CD4-positive, CD25-positive, alpha-beta regulatory T cell (primary cell): ENCODE measurements at regions not wholly inside any gene's neighbourhood (a gene's known extent, or its start where the extent isn't known, plus 50 kb on each side); places are given as distances from the start of the nearest gene placed in this dataset.
"Not testable (repeated sequence)": the region's sequence is repeated elsewhere in the genome, so short reads cannot be mapped to it uniquely, and the experiment has no call there.

Experiments used
- ATAC-seq, 2 donors: fragments of 150-1000 bp; cut with Tn5 transposase; one replicate each; pipeline ENCODE4 v1.10.0; 2021; ENCODE audit warnings: low read depth in 2 of 2, moderate number of reproducible peaks in 2 of 2, moderate library complexity in 1 of 2
- DNase-seq, 3 donors: peaks; one replicate each; pipeline versions ENCODE4 v3.0.0 to v3.0.0-alpha.2; 2012 to 2022; ENCODE audit warnings: mixed read lengths in 1 of 3
- H3K27ac ChIP-seq: one replicate; pipeline ENCODE4 v1.7.0; 2013; ENCODE audit warnings: mild to moderate bottlenecking, low read length; ENCODE audit not compliant: insufficient read depth, poor library complexity, severe bottlenecking
- H3K27me3 ChIP-seq: one replicate; pipeline ENCODE4 v1.7.0; 2013; ENCODE audit warnings: low read length; ENCODE audit not compliant: control insufficient read depth, insufficient read depth
- H3K36me3 ChIP-seq: one replicate; pipeline ENCODE4 v1.7.0; 2013; ENCODE audit warnings: mild to moderate bottlenecking, low read length, moderate library complexity; ENCODE audit not compliant: control insufficient read depth, insufficient read depth
- H3K4me1 ChIP-seq: 2 replicates; pipeline ENCODE4 v1.7.0; 2013; ENCODE audit warnings: mild to moderate bottlenecking, low read length; ENCODE audit not compliant: insufficient read depth, control insufficient read depth, poor library complexity, severe bottlenecking
- H3K4me3 ChIP-seq: one replicate; pipeline ENCODE4 v1.7.0; 2013; ENCODE audit warnings: low read depth, mild to moderate bottlenecking, low read length, moderate library complexity
- H3K9me3 ChIP-seq, 2 experiments: 1 replicate in 1 of 2; 2 replicates in 1 of 2; pipeline ENCODE4 v1.7.0; 2013; ENCODE audit warnings: low read length in 2 of 2, mild to moderate bottlenecking in 1 of 2, moderate library complexity in 1 of 2; ENCODE audit not compliant: control insufficient read depth in 2 of 2
- H3K27ac Mint-ChIP-seq, 3 donors: one replicate each; pipeline ENCODE4 v1.8.0; 2020 to 2022; ENCODE audit warnings: mild to moderate bottlenecking in 3 of 3, mixed read lengths in 3 of 3, moderate library complexity in 2 of 3
- H3K27me3 Mint-ChIP-seq: one replicate; pipeline ENCODE4 v1.8.0; 2022; ENCODE audit warnings: mild to moderate bottlenecking, mixed read lengths
- H3K36me3 Mint-ChIP-seq: one replicate; pipeline ENCODE4 v1.8.0; 2020; ENCODE audit warnings: mixed read lengths
- H3K4me1 Mint-ChIP-seq, 4 donors: one replicate each; pipeline ENCODE4 v1.8.0; 2020 to 2022; ENCODE audit warnings: mixed read lengths in 4 of 4, mild to moderate bottlenecking in 1 of 4
- H3K4me3 Mint-ChIP-seq, 4 donors: one replicate each; pipeline ENCODE4 v1.8.0; 2020 to 2022; ENCODE audit warnings: mild to moderate bottlenecking in 4 of 4, mixed read lengths in 4 of 4, moderate library complexity in 3 of 4
- H3K9me3 Mint-ChIP-seq, 7 donors: one replicate each; pipeline ENCODE4 v1.8.0; 2020 to 2022; ENCODE audit warnings: mixed read lengths in 7 of 7, mild to moderate bottlenecking in 3 of 7, moderate library complexity in 2 of 7

DNA sequence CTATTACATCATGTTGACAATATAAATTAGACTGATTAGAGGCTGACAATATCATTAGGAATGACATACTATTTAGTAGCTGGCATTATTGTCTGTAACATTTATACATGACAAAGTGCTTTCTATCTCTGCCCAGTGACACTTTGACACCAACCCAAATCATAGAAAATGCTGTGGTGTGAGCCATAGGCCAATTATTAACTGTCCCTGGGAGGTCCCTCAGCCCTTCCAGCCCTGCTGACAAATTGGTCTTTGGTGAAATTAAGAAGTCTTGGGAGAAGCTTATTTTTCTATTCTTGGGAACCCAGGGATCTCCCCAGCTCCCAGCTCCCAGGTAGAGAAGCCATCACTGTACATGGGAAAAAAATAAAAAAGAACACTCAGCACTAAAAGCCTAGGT lies 179.6 kb downstream of the AIPL1 start:
- H3K4me3 Mint-ChIP-seq: no peak overlapping the region
- no peaks in the 10 kb centered on the region for H3K4me1 ChIP-seq
- no peaks in the 10 kb centered on the region for H3K4me1 Mint-ChIP-seq
- peaks cover 24% of the 10 kb centered on the region for H3K27me3 Mint-ChIP-seq
- no peaks in the 10 kb centered on the region for H3K9me3 ChIP-seq
- DNase-seq (no peak), ATAC-seq (no peak)
- H3K36me3 Mint-ChIP-seq: no peaks in the 10 kb centered on the region
- no peaks in the 10 kb centered on the region for H3K27me3 ChIP-seq
- H3K27ac Mint-ChIP-seq: no peak overlapping the region
- H3K4me3 ChIP-seq: no peak overlapping the region
- no peaks in the 10 kb centered on the region for H3K36me3 ChIP-seq
- peaks cover 0 to 2% (median 0%) of the 10 kb centered on the region in 7 donors for H3K9me3 Mint-ChIP-seq
- no peak overlapping the region for H3K27ac ChIP-seq

- peaks cover 0 to 2% (median 0%) of the 10 kb centered on the region in 7 donors for H3K9me3 Mint-ChIP-seq
- H3K27me3 ChIP-seq: no peaks in the 10 kb centered on the region
- no peak for ATAC-seq
- H3K36me3 ChIP-seq: no peaks in the 10 kb centered on the region
- no peaks in the 10 kb centered on the region for H3K4me1 ChIP-seq
- no peak overlapping the region for H3K27ac Mint-ChIP-seq
- H3K4me3 ChIP-seq: no peak overlapping the region
- H3K4me1 Mint-ChIP-seq: no peaks in the 10 kb centered on the region
- H3K27ac ChIP-seq: no peak overlapping the region
- H3K36me3 Mint-ChIP-seq: no peaks in the 10 kb centered on the region
- peaks cover 20% of the 10 kb centered on the region for H3K27me3 Mint-ChIP-seq
- no peaks in the 10 kb centered on the region for H3K9me3 ChIP-seq
- no peak for DNase-seq
- no peak overlapping the region for H3K4me3 Mint-ChIP-seq
Observed at GRCh38 chr17:6254036-6254435, 180.9 kb downstream of the AIPL1 start.

- not testable (repeated sequence) for H3K27ac Mint-ChIP-seq, H3K4me1 ChIP-seq, H3K27ac ChIP-seq, H3K36me3 ChIP-seq, H3K9me3 Mint-ChIP-seq, ATAC-seq, H3K27me3 ChIP-seq, H3K36me3 Mint-ChIP-seq, H3K4me3 ChIP-seq, H3K9me3 ChIP-seq, DNase-seq, H3K4me1 Mint-ChIP-seq, H3K4me3 Mint-ChIP-seq
- peaks cover 14% of the 10 kb centered on the region for H3K27me3 Mint-ChIP-seq
Observed at GRCh38 chr17:6251640-6252039, 181.5 kb downstream of the WSCD1 start.

GRCh38 chr17:6249732-6250131 lies 179.6 kb downstream of the WSCD1 start:
- H3K27ac ChIP-seq: no peak overlapping the region
- no peaks in the 10 kb centered on the region for H3K36me3 ChIP-seq
- DNase-seq (no peak), ATAC-seq (no peak)
- Mint-ChIP-seq H3K9me3 (peaks cover 0 to 1% (median 0%) of the 10 kb centered on the region in 7 donors), H3K36me3 (no peaks in the 10 kb centered on the region), H3K4me1 (no peaks in the 10 kb centered on the region), H3K27ac (no peak overlapping the region), H3K4me3 (no peak overlapping the region), H3K27me3 (peaks cover 4% of the 10 kb centered on the region)
- H3K27me3 ChIP-seq: no peaks in the 10 kb centered on the region
- H3K4me1 ChIP-seq: no peaks in the 10 kb centered on the region
- H3K4me3 ChIP-seq: no peak overlapping the region
- no peaks in the 10 kb centered on the region for H3K9me3 ChIP-seq

DNA sequence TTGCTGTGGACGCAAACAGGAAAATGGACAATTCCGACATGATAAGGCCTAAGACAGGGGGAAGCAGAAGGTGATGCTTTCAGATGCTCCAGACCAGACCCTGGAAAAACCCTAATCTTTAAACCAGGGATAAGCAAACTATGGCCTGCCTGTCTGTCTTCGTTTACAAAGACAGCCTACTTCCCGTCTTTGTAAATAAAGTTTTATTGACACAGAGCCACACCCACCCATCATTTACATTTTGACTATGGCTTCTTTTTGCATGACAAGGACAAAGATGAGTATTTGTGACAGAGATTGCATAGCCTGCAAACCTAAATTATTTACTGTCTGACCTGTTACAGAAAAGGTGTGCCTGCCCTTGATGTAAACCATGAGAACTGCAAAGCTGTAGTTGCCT lies 177.9 kb downstream of the WSCD1 start:
- Histone ChIP-seq H3K27ac (no peak overlapping the region), H3K4me1 (no peaks in the 10 kb centered on the region), H3K4me3 (no peak overlapping the region), H3K9me3 (no peaks in the 10 kb centered on the region), H3K36me3 (no peaks in the 10 kb centered on the region), H3K27me3 (no peaks in the 10 kb centered on the region)
- Mint-ChIP-seq H3K4me3 (no peak overlapping the region), H3K9me3 (peaks cover 0 to 1% (median 0%) of the 10 kb centered on the region in 7 donors), H3K27ac (no peak overlapping the region), H3K36me3 (no peaks in the 10 kb centered on the region), H3K4me1 (no peaks in the 10 kb centered on the region), H3K27me3 (peaks cover 4% of the 10 kb centered on the region)
- DNase-seq (no peak), ATAC-seq (no peak)

GRCh38 chr17:6245301-6246177 lies 175.4 kb downstream of the WSCD1 start:
- Histone ChIP-seq H3K27ac (no peak overlapping the region), H3K36me3 (no peaks in the 10 kb centered on the region), H3K4me1 (no peaks in the 10 kb centered on the region), H3K4me3 (no peak overlapping the region), H3K9me3 (no peaks in the 10 kb centered on the region), H3K27me3 (no peaks in the 10 kb centered on the region)
- no peak overlapping the region for H3K4me3 Mint-ChIP-seq
- no peaks in the 10 kb centered on the region for H3K36me3 Mint-ChIP-seq
- DNase-seq (no peak), ATAC-seq (no peak)
- no peaks in the 10 kb centered on the region for H3K9me3 Mint-ChIP-seq
- peaks cover 11% of the 10 kb centered on the region for H3K27me3 Mint-ChIP-seq
- no peaks in the 10 kb centered on the region for H3K4me1 Mint-ChIP-seq
- H3K27ac Mint-ChIP-seq: no peak overlapping the region

- Mint-ChIP-seq H3K27ac (no peak overlapping the region), H3K36me3 (no peaks in the 10 kb centered on the region), H3K27me3 (peaks cover 12% of the 10 kb centered on the region), H3K9me3 (no peaks in the 10 kb centered on the region), H3K4me1 (no peaks in the 10 kb centered on the region), H3K4me3 (no peak overlapping the region)
- no peak overlapping the region for H3K27ac ChIP-seq
- H3K4me3 ChIP-seq: no peak overlapping the region
- H3K9me3 ChIP-seq: no peaks in the 10 kb centered on the region
- no peak for DNase-seq
- H3K4me1 ChIP-seq: no peaks in the 10 kb centered on the region
- no peaks in the 10 kb centered on the region for H3K27me3 ChIP-seq
- no peaks in the 10 kb centered on the region for H3K36me3 ChIP-seq
- no peak for ATAC-seq
Observed at GRCh38 chr17:6244796-6245195, 174.6 kb downstream of the WSCD1 start.

GRCh38 chr17:6244253-6244652 lies 174.1 kb downstream of the WSCD1 start:
- ATAC-seq (no peak), DNase-seq (no peak)
- peaks cover 12% of the 10 kb centered on the region for H3K27me3 Mint-ChIP-seq
- H3K9me3 ChIP-seq: no peaks in the 10 kb centered on the region
- H3K27me3 ChIP-seq: no peaks in the 10 kb centered on the region
- H3K36me3 ChIP-seq: no peaks in the 10 kb centered on the region
- no peak overlapping the region for H3K4me3 Mint-ChIP-seq
- no peak overlapping the region for H3K4me3 ChIP-seq
- H3K4me1 ChIP-seq: no peaks in the 10 kb centered on the region
- H3K4me1 Mint-ChIP-seq: no peaks in the 10 kb centered on the region
- H3K27ac ChIP-seq: no peak overlapping the region
- H3K36me3 Mint-ChIP-seq: no peaks in the 10 kb centered on the region
- H3K27ac Mint-ChIP-seq: no peak overlapping the region
- H3K9me3 Mint-ChIP-seq: no peaks in the 10 kb centered on the region
